Activated T-cell treated with anti-CD3 and anti-CD28 coated beads for 48 hours (primary cell): ENCODE measurements at regions not wholly inside any gene's neighbourhood (a gene's known extent, or its start where the extent isn't known, plus 50 kb on each side); places are given as distances from the start of the nearest gene placed in this dataset.
"Not testable (repeated sequence)": the region's sequence is repeated elsewhere in the genome, so short reads cannot be mapped to it uniquely, and the experiment has no call there.

Source experiments
- DNase-seq: peaks from one replicate; pipeline ENCODE4 v3.0.0-alpha.2; 2020; ENCODE audit warnings: low read depth

- DNase-seq = no peak
These were observed 360.4 kb upstream of the AGA start for GRCh38 chr4:177802661-177803060.

GRCh38 chr4:177803151-177803550 is 360.9 kb upstream of the AGA start:
- DNase-seq = no peak

- no peak for DNase-seq
These were observed 367.6 kb upstream of the AGA start for GRCh38 chr4:177809791-177810190.

- no peak for DNase-seq
These were observed 368.0 kb upstream of the AGA start for GRCh38 chr4:177810220-177810619.

- DNase-seq = not testable (repeated sequence)
These were observed 376.2 kb upstream of the AGA start for GRCh38 chr4:177818392-177818791.

GRCh38 chr4:177826973-177827372 is 384.7 kb upstream of the AGA start:
- DNase-seq = no peak

GRCh38 chr4:177841258-177841657 is 399.0 kb upstream of the AGA start:
- no peak for DNase-seq

GRCh38 chr4:177853229-177853628 is 411.0 kb upstream of the AGA start:
- no peak for DNase-seq

- DNase-seq = no peak
These were observed 413.4 kb upstream of the AGA start for GRCh38 chr4:177855507-177856197.

- DNase-seq = no peak
These were observed 417.9 kb upstream of the AGA start for GRCh38 chr4:177860171-177860570.

- no peak for DNase-seq
These were observed 419.4 kb upstream of the AGA start for GRCh38 chr4:177861551-177862094.

GRCh38 chr4:177862541-177863176 is 420.4 kb upstream of the AGA start:
- DNase-seq = no peak

- no peak for DNase-seq
These were observed 437.6 kb upstream of the AGA start for GRCh38 chr4:177879851-177880250.

GRCh38 chr4:177895136-177895535 is 452.9 kb upstream of the AGA start:
- DNase-seq = no peak

- no peak for DNase-seq
These were observed 459.5 kb upstream of the AGA start for GRCh38 chr4:177901786-177902185.

- DNase-seq = no peak
These were observed 460.1 kb upstream of the AGA start for GRCh38 chr4:177902386-177902785.

- DNase-seq = no peak
These were observed 465.6 kb upstream of the AGA start for GRCh38 chr4:177907736-177908424.

GRCh38 chr4:177921715-177922114 is 479.5 kb upstream of the AGA start:
- no peak for DNase-seq

- DNase-seq = no peak
These were observed 481.7 kb upstream of the AGA start for GRCh38 chr4:177923888-177924287.

- DNase-seq = no peak
These were observed 494.8 kb upstream of the AGA start for GRCh38 chr4:177937041-177937440.

- DNase-seq = no peak
These were observed 496.0 kb upstream of the AGA start for GRCh38 chr4:177938226-177938625.

- DNase-seq = no peak
These were observed 503.0 kb upstream of the AGA start for GRCh38 chr4:177945268-177945667.

GRCh38 chr4:177947607-177948006 is 505.4 kb upstream of the AGA start:
- no peak for DNase-seq
